Activated T-cell treated with anti-CD3 and anti-CD28 coated beads for 24 hours (primary cell): ENCODE measurements at regions not wholly inside any gene's neighbourhood (a gene's known extent, or its start where the extent isn't known, plus 50 kb on each side); places are given as distances from the start of the nearest gene placed in this dataset.
"Not testable (repeated sequence)": the region's sequence is repeated elsewhere in the genome, so short reads cannot be mapped to it uniquely, and the experiment has no call there.

ENCODE experiments used
- DNase-seq: peaks from one replicate; pipeline ENCODE4 v3.0.0-alpha.2; 2020; ENCODE audit warnings: low read depth

DNA sequence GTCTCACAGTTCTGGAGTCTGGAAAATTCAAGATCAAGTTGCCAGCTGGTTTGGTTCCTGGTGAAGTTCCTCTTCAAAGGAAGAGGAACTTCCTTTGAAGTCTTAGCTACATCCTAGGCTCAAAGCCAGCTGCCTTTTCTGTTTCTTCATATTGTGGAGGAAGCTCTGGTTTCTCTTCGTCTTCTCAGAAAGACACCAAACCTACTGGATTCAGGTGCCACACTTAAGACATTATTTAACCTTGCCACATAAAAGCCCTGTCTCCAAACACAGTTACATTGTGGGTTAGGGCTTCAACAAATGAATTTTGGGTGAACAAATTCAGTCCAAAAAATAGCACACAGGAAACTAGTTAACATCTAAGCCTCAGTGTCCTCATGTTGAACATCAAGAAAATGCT, 1019.8 kb downstream of the GALC start:
- no peak for DNase-seq

- DNase-seq = no peak
These were observed 1021.7 kb downstream of the GALC start for GRCh38 chr14:86971292-86971691.

GRCh38 chr14:86961106-86961716, 1031.8 kb downstream of the GALC start:
- no peak for DNase-seq

- no peak for DNase-seq
These were observed 1037.1 kb downstream of the GALC start for GRCh38 chr14:86955771-86956354.

DNA sequence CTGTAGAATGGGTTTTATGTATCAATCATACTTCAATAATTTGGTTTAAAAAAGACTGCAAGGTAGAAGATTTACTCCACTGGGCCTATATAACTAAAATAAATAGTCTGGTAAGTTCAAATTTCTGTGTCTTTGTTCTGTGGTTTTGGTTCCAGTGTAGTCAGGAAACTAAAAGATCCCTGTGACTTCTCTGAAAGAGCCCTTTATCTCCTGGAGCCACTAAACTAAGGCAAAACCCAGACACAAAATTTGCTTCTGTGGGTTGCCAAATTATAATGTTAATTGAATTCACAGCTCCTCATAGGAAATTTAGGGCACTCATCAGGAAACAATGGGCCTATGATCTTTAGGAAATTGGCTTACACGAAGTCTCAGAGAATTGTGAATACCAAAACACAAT, 1038.4 kb downstream of the GALC start:
- DNase-seq = no peak

DNA sequence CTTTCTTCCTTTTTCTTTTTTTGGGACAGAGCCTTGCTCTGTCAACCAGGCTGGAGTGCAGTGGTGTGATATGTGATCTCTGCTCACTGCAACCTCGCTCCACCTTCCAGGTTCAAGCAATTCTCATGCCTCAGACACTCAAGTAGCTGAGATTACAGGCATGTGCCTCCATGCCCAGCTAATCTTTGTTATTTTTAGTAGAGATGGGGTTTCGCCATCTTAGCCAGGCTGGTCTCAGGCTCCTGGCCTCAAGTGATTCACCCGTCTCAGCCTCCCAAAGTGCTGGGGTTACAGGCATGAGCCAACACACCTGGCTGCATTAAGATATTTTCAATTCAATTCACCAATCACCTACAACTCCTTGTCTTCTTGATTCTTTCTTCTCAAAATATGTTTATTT, 1046.5 kb downstream of the GALC start:
- DNase-seq = no peak

GRCh38 chr14:86944434-86944833, 1048.5 kb downstream of the GALC start:
- DNase-seq = no peak

DNA sequence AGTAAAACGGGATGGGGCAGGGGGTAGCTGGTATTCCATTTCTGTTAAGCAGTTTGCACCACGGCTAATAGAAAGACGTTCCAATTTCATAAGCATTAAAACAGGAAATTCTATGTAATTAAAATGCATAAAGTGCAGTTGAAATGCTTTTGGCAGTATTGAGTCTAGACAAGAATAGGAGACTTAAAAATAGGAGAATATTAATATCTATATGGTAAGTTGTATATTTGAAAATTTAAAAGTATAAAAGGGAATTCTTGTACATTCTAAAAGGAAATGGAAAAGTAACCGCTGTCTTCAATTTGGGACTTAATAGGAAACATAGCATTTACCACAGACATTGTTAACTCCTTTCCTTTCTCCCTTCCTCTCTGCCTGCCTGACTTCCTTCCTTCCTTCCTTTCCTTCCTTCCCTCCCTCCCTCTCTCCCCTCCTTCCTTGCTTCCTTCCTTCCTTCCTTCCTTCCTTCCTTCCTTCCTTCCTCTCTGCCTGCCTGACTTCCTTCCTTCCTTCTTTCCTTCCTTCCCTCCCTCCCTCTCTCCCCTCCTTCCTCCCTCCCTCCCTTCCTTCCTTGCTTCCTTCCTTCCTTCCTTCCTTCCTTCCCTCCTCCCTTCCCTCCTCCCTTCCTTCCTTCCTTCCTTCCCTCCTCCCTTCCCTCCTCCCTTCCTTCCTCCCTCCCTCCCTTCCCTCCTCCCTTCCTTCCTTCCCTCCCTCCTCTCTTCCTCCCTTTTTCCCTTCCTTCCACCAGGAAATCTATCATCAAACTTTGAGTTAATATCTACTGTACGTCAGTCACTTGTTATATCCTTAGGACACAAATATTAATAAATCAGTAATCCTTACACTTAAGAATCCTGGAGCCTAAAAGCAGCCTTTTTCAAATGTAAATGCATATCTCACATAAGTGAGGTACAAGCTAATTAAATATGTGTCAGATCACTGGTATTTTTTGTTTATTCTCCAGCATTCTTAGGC, 1049.3 kb downstream of the GALC start:
- DNase-seq = no peak

- no peak for DNase-seq
These were observed 1050.0 kb downstream of the GALC start for GRCh38 chr14:86942936-86943335.

- no peak for DNase-seq
These were observed 1052.9 kb downstream of the GALC start for GRCh38 chr14:86940106-86940505.

GRCh38 chr14:86938320-86938719, 1054.7 kb downstream of the GALC start:
- DNase-seq = no peak

- DNase-seq = no peak
These were observed 1056.4 kb downstream of the GALC start for GRCh38 chr14:86936556-86936955.

GRCh38 chr14:86935241-86935885, 1057.6 kb downstream of the GALC start:
- no peak for DNase-seq

- DNase-seq = no peak
These were observed 1058.9 kb downstream of the GALC start for GRCh38 chr14:86933958-86934595.

DNA sequence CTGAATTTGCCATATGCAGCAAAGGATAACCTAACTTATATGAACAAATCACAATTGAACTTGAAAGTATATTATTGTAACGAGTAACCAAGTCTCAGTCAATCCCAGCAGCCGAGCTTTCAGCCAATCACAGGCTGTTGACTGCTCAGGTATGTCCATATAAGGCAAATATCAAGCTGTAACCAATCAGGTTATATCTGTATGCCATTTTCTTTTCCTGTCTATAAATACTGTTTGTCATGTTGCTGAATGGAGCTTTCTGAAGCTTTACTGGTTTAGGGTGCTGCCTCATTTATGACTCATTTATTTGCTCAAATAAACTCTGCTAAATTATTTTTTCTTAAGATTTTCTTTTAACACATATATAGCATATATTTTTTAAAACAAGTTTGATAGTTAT, 1059.5 kb downstream of the GALC start:
- no peak for DNase-seq

- no peak for DNase-seq
These were observed 1077.6 kb downstream of the GALC start for GRCh38 chr14:86915406-86915805.

- DNase-seq = no peak
These were observed 1080.3 kb downstream of the GALC start for GRCh38 chr14:86912709-86913108.

DNA sequence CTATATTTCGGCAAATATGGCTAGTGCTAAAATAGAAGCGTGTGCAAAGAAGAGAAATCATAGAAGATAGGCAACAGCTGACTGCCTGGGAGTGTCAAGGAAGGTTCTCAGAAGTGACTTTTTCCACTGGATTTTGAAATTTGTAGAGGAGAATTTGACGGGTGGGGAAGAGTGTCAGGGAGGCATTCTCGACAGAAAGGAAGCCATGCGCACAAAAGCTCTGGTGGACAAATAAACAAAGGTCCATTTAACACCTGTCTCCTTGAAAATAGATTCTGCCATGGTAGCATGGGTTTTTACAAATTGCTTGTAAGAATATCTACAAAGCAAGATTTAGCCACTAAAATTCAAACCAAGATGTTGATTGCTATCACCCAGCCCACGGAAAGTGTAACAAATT, 1081.5 kb downstream of the GALC start:
- no peak for DNase-seq

DNA sequence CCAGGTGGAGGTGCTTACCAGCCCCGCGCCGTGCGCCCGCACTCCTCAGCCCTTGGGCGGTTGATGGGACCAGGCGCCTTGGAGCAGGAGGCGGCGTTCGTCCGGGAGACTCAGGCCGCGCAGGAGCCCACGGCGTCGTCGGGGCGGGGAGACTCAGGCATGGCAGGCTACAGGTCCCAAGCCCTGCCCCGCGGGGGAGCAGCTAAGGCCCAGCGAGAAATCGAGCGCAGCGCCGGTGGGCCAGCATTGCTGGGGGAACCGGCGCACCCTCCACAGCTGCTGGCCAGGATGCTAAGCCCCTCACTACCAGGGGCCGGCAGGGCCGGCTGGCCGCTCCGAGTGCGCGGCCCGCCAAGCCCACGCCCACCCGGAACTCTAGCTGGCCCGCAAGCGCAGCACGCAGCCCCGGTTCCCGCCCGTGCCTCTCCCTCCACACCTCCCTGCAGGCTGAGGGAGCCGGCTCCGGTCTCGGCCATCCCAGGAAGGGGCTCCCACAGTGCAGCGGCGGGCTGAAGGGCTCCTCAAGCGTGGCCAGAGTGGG, 1087.5 kb downstream of the GALC start:
- not testable (repeated sequence) for DNase-seq

DNA sequence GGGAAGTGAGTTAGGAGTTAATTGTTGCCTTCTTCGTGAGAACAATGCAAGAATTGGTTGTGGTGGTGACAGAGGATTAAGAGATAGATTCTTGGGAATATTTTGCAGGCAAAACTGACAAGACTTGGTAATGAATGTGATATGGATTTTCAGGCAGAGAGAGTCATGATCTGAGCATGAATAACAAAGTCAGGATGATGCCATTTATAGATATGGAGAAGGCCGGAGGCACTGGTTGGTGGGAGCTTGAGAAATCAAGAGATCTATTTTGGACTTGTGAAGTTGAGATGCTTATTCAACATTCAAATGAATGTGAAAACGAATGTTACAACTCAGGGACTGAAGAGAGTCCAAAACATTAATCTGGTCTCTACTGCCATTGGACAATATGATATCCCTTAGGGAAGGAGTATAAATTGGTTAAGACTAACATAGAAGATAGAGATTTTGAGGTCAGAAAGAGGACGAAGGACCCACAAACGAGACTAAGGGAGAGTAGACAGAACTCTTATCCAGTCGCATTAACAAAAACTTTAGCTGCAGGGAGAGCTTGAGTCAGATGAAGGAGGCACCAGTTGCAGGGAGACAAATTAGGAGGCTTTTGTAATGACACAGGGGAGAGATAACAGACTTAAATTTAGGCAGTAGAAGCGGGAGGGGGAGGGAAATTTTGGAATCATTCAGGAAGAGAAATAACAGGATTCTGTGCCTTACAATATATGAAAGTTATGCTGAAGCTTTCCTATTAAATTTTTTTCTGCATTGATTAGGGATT, 1090.6 kb downstream of the GALC start:
- DNase-seq = no peak
